Lung (tissue), 11 donors: ENCODE measurements at regions not wholly inside any gene's neighbourhood (a gene's known extent, or its start where the extent isn't known, plus 50 kb on each side); places are given as distances from the start of the nearest gene placed in this dataset.

Source experiments
- ATAC-seq: fragments of 200-7000 bp; cut with Tn5 transposase; one replicate; pipeline ENCODE4 v1.9.1; 2020; ENCODE audit warnings: moderate number of reproducible peaks; ENCODE audit not compliant: insufficient read depth, low FRiP score
- DNase-seq, 3 donors: peaks; one replicate each; pipeline ENCODE4 v3.0.0-alpha.2; 2013 to 2017
- H3K27ac ChIP-seq, 2 donors: one replicate each; pipeline ENCODE4 v1.5.1; 2013; ENCODE audit warnings: mild to moderate bottlenecking in 2 of 2, moderate library complexity in 2 of 2, control low read depth in 1 of 2, inconsistent platforms in 1 of 2, low read depth in 1 of 2, low read length in 1 of 2
- H3K27me3 ChIP-seq, 3 donors: one replicate each; pipeline ENCODE4 v1.5.1; 2013; ENCODE audit warnings: low read length in 2 of 3; ENCODE audit not compliant: control insufficient read depth in 3 of 3, insufficient read depth in 3 of 3
- H3K36me3 ChIP-seq, 4 donors: one replicate each; pipeline ENCODE4 v1.5.1; 2013; ENCODE audit warnings: low read length in 4 of 4, mild to moderate bottlenecking in 1 of 4, moderate library complexity in 1 of 4; ENCODE audit not compliant: control insufficient read depth in 4 of 4, insufficient read depth in 4 of 4
- H3K4me1 ChIP-seq, 5 donors: one replicate each; pipeline ENCODE4 v1.5.1; 2013; ENCODE audit warnings: low read length in 5 of 5, mild to moderate bottlenecking in 2 of 5, moderate library complexity in 1 of 5; ENCODE audit not compliant: control insufficient read depth in 5 of 5, insufficient read depth in 5 of 5
- H3K4me3 ChIP-seq: one replicate; pipeline ENCODE4 v1.5.1; 2013; ENCODE audit warnings: mild to moderate bottlenecking, control low read depth, moderate library complexity
- H3K9ac ChIP-seq, 2 donors: one replicate each; pipeline ENCODE4 v1.5.1; 2013; ENCODE audit warnings: low read length in 2 of 2, control low read depth in 1 of 2; ENCODE audit not compliant: insufficient read depth in 1 of 2
- H3K9me3 ChIP-seq, 4 donors: one replicate each; pipeline ENCODE4 v1.5.1; 2013; ENCODE audit warnings: low read length in 3 of 4, mild to moderate bottlenecking in 1 of 4, moderate library complexity in 1 of 4; ENCODE audit not compliant: control insufficient read depth in 4 of 4, insufficient read depth in 3 of 4
- CTCF ChIP-seq: IDR thresholded peaks from 2 replicates; pipeline ENCODE4 v1.5.1; 2012; ENCODE audit warnings: mild to moderate bottlenecking; ENCODE audit errors: control extremely low read depth, extremely low read depth
- WGBS, 2 donors: extraction: QIAGEN DNeasy Blood & Tissue Kit; methylation state at CpG; one replicate each; pipeline ENCODE4 v1.1.7; 2013; 5-methylcytosine and 5-hydroxymethylcytosine counted together
- donor health status: control.
- donor health status: control.
- donor health status: Bipolar disorder and iron deficiency.
- donor health status: healthy.
- donor health status: DM: yes; HTN: yes; CAD: no.

GRCh38 chr4:35604252-35604651 lies 640.1 kb downstream of the ARAP2 start:
- H3K4me1 ChIP-seq: no peaks in the 10 kb centered on the region
- H3K4me3 ChIP-seq: no peak overlapping the region
- no peak for TF ChIP-seq CTCF
- no peaks in the 10 kb centered on the region for H3K9me3 ChIP-seq
- H3K27me3 ChIP-seq: no peaks in the 10 kb centered on the region
- 89 to 91% methylated on average over 3 of the region's 3 CpGs for WGBS, 2 donors
- H3K9ac ChIP-seq: no peak overlapping the region
- no peaks in the 10 kb centered on the region for H3K36me3 ChIP-seq
- DNase-seq: no peak
- no peak overlapping the region for H3K27ac ChIP-seq
- no peak for ATAC-seq

- 64 to 76% methylated on average over 1 of the region's 1 CpG for WGBS, 2 donors
- TF ChIP-seq CTCF: no peak
- no peak overlapping the region for H3K27ac ChIP-seq
- no peaks in the 10 kb centered on the region for H3K36me3 ChIP-seq
- H3K4me3 ChIP-seq: no peak overlapping the region
- DNase-seq: no peak
- no peak for ATAC-seq
- H3K9me3 ChIP-seq: no peaks in the 10 kb centered on the region
- H3K4me1 ChIP-seq: no peaks in the 10 kb centered on the region
- H3K9ac ChIP-seq: no peak overlapping the region
- H3K27me3 ChIP-seq: no peaks in the 10 kb centered on the region
Observed at GRCh38 chr4:35604724-35605123, 639.6 kb downstream of the ARAP2 start.

GRCh38 chr4:35608205-35608604 lies 636.1 kb downstream of the ARAP2 start:
- H3K27ac ChIP-seq: no peak overlapping the region
- peaks cover 0 to 7% (median 0%) of the 10 kb centered on the region in 4 donors for H3K9me3 ChIP-seq
- H3K4me3 ChIP-seq: no peak overlapping the region
- H3K27me3 ChIP-seq: no peaks in the 10 kb centered on the region
- no peak for TF ChIP-seq CTCF
- DNase-seq (no peak), ATAC-seq (no peak)
- H3K36me3 ChIP-seq: no peaks in the 10 kb centered on the region
- H3K9ac ChIP-seq: no peak overlapping the region
- H3K4me1 ChIP-seq: no peaks in the 10 kb centered on the region

- ATAC-seq: no peak
- Histone ChIP-seq H3K27ac (no peak overlapping the region), H3K9ac (no peak overlapping the region), H3K4me3 (no peak overlapping the region), H3K9me3 (peaks cover 0 to 7% (median 0%) of the 10 kb centered on the region in 4 donors), H3K27me3 (no peaks in the 10 kb centered on the region), H3K4me1 (no peaks in the 10 kb centered on the region), H3K36me3 (no peaks in the 10 kb centered on the region)
- no peak for TF ChIP-seq CTCF
- DNase-seq: no peak
- 63 to 74% methylated on average over 2 of the region's 2 CpGs for WGBS, 2 donors
Observed at GRCh38 chr4:35614120-35614519, 630.2 kb downstream of the ARAP2 start.
